Erythroblast (primary cell): ENCODE measurements at regions not wholly inside any gene's neighbourhood (a gene's known extent, or its start where the extent isn't known, plus 50 kb on each side); places are given as distances from the start of the nearest gene placed in this dataset.

Source experiments
- GATA1 ChIP-seq: IDR thresholded peaks from 2 replicates; pipeline ENCODE4 v1.6.1; 2011; ENCODE audit warnings: low read depth, mild to moderate bottlenecking, control low read depth, low read length, moderate library complexity
- POLR2A ChIP-seq: IDR thresholded peaks from 2 replicates; pipeline ENCODE4 v1.6.1; 2011; ENCODE audit warnings: mild to moderate bottlenecking, low read length

- TF ChIP-seq POLR2A: no peak
- TF ChIP-seq GATA1: no peak
These were observed 52.0 kb downstream of the RTL9 start for GRCh38 chrX:110410603-110411002.
